ENCODE measurements at regions not wholly inside any gene's neighbourhood (a gene's known extent, or its start where the extent isn't known, plus 50 kb on each side); places are given as distances from the start of the nearest gene placed in this dataset.
"Not testable (repeated sequence)": the region's sequence is repeated elsewhere in the genome, so short reads cannot be mapped to it uniquely, and the experiment has no call there.

GRCh38 chr10:9381733-9382532 is 1327.4 kb downstream of the GATA3 start:
- H3K4me3 ChIP-seq: no peak overlapping the region
- no peaks in the 10 kb centered on the region for H3K4me1 ChIP-seq (replicated peaks)
- no peak overlapping the region for H3K27ac ChIP-seq
- no peaks in the 10 kb centered on the region for H3K9me3 ChIP-seq (replicated peaks)
- no peaks in the 10 kb centered on the region for H3K27me3 ChIP-seq (replicated peaks)
- H3K36me3 ChIP-seq: no peaks in the 10 kb centered on the region
- no peak for DNase-seq (ENCODE audit: low read depth in 1 of 2, low spot score in 2 of 2)

GRCh38 chr10:9382533-9382866 is 1328.0 kb downstream of the GATA3 start:
- no peaks in the 10 kb centered on the region for H3K36me3 ChIP-seq
- no peak overlapping the region for H3K4me3 ChIP-seq
- no peaks in the 10 kb centered on the region for H3K9me3 ChIP-seq (replicated peaks)
- H3K27ac ChIP-seq: no peak overlapping the region
- no peak for DNase-seq (ENCODE audit: low read depth in 1 of 2, low spot score in 2 of 2)
- no peaks in the 10 kb centered on the region for H3K27me3 ChIP-seq (replicated peaks)
- H3K4me1 ChIP-seq (replicated peaks): no peaks in the 10 kb centered on the region

GRCh38 chr10:9390516-9390915 is 1336.0 kb downstream of the GATA3 start:
- Histone ChIP-seq H3K4me1 (replicated peaks) (no peaks in the 10 kb centered on the region), H3K27me3 (replicated peaks) (no peaks in the 10 kb centered on the region), H3K36me3 (no peaks in the 10 kb centered on the region), H3K9me3 (replicated peaks) (0 out of 2 replicates have a peak, but pooled peaks cover 3% of the 10 kb centered on the region), H3K4me3 (no peak overlapping the region), H3K27ac (no peak overlapping the region)
- DNase-seq (ENCODE audit: low read depth in 1 of 2, low spot score in 2 of 2): no peak

DNA sequence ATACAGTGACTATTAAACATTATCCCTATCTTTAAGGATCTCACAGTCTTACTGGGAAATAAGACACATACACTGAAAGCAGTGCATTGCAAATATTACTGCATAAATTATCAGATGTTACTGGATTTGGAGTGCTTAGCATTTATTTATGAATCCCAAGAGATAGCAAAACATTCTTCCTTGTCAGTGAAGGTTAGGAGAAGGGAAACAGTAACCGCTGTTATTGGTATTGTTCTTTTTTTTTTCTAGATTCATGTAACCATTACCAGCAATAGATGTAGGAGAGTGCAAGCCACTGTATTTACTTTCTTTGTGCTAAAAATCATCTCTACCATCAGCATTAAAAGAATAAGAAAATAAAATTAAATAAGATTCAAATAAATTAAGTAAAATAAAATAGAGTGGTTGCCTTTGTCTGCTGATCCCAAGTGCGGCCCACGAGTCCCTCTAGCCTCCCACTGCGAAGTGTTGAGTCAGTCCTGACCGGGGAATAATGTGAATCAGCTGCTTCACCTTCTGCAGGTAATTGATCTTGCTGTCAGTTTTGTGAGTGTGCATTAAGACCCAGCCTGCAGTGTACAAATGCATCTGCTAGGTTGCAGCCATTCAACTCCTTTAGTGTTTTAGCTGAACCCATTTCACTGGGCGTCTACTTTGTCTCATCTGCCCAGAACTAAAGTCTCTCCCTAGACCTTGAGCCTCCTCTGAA is 1344.9 kb downstream of the GATA3 start:
- no peak for DNase-seq (ENCODE audit: low read depth in 1 of 2, low spot score in 2 of 2)
- H3K36me3 ChIP-seq: no peaks in the 10 kb centered on the region
- no peaks in the 10 kb centered on the region for H3K27me3 ChIP-seq (replicated peaks)
- H3K4me3 ChIP-seq: no peak overlapping the region
- no peak overlapping the region for H3K27ac ChIP-seq
- no peaks in the 10 kb centered on the region; the same call in 1 of the 2 replicates for H3K9me3 ChIP-seq (replicated peaks)
- no peaks in the 10 kb centered on the region for H3K4me1 ChIP-seq (replicated peaks)

- not testable (repeated sequence) for H3K27ac ChIP-seq; H3K36me3 ChIP-seq; H3K27me3 ChIP-seq (replicated peaks); H3K4me3 ChIP-seq; H3K9me3 ChIP-seq (replicated peaks); H3K4me1 ChIP-seq (replicated peaks); DNase-seq (ENCODE audit: low read depth in 1 of 2, low spot score in 2 of 2)
Measured at GRCh38 chr10:9402067-9402466, 1347.6 kb downstream of the GATA3 start.

GRCh38 chr10:9402507-9403195 is 1348.2 kb downstream of the GATA3 start:
- not testable (repeated sequence) for H3K9me3 ChIP-seq (replicated peaks); H3K4me1 ChIP-seq (replicated peaks); H3K27me3 ChIP-seq (replicated peaks); H3K36me3 ChIP-seq; H3K4me3 ChIP-seq; H3K27ac ChIP-seq; DNase-seq (ENCODE audit: low read depth in 1 of 2, low spot score in 2 of 2)

- not testable (repeated sequence) for H3K36me3 ChIP-seq; DNase-seq (ENCODE audit: low read depth in 1 of 2, low spot score in 2 of 2); H3K9me3 ChIP-seq (replicated peaks); H3K27ac ChIP-seq; H3K4me1 ChIP-seq (replicated peaks); H3K27me3 ChIP-seq (replicated peaks); H3K4me3 ChIP-seq
Measured at GRCh38 chr10:9407201-9407600, 1352.7 kb downstream of the GATA3 start.

- Histone ChIP-seq H3K27ac (no peak overlapping the region), H3K27me3 (replicated peaks) (no peaks in the 10 kb centered on the region), H3K9me3 (replicated peaks) (0 out of 2 replicates have a peak, but pooled peaks cover 7% of the 10 kb centered on the region), H3K4me1 (replicated peaks) (no peaks in the 10 kb centered on the region), H3K36me3 (no peaks in the 10 kb centered on the region), H3K4me3 (no peak overlapping the region)
- no peak for DNase-seq (ENCODE audit: low read depth in 1 of 2, low spot score in 2 of 2)
Measured at GRCh38 chr10:9416331-9416730, 1361.8 kb downstream of the GATA3 start.

DNA sequence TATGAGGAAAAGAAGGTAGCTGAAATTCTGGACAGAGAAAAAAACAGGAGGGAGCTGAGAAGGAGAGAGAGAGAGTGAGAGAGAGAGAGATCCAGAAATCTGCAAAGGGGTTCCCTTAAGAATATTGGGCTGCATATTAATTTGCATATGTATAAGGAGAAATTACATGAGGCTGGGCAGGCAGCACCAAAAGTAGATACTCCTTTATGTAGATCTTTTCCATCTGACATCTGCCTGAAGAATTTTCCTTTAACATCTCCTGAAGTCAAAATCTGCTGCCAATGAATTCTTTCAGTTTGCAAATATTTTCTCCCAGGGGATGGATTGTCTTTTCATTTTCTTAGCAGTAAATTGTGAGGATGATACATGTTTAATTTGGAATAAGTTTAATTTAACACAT is 1365.3 kb downstream of the GATA3 start:
- Histone ChIP-seq H3K36me3 (no peaks in the 10 kb centered on the region), H3K4me1 (replicated peaks) (no peaks in the 10 kb centered on the region), H3K4me3 (no peak overlapping the region), H3K27ac (no peak overlapping the region), H3K9me3 (replicated peaks) (peaks cover 3% of the 10 kb centered on the region; the same call in 1 of the 2 replicates), H3K27me3 (replicated peaks) (no peaks in the 10 kb centered on the region)
- DNase-seq (ENCODE audit: low read depth in 1 of 2, low spot score in 2 of 2): no peak

DNA sequence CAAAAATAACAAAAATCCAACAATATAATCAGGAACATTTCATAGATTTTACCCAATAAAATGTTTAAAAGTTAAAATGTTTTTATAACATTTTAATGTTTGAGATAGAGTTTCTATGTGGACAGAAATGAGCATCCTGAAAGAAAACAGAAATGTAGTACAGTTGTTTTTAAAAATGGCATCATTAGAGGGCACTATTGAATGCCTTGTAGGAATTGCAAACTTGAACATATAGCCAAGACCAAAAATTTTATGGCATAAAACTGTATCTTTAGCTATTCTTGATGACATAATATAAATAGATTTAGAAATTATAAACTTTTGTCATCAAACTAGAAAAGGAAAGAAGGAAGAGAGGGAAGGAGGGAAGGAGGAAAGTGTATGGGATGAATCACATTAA is 1372.7 kb downstream of the GATA3 start:
- DNase-seq (ENCODE audit: low read depth in 1 of 2, low spot score in 2 of 2): no peak
- Histone ChIP-seq H3K27ac (no peak overlapping the region), H3K27me3 (replicated peaks) (no peaks in the 10 kb centered on the region), H3K4me3 (no peak overlapping the region), H3K9me3 (replicated peaks) (no peaks in the 10 kb centered on the region; the same call in 1 of the 2 replicates), H3K36me3 (no peaks in the 10 kb centered on the region), H3K4me1 (replicated peaks) (no peaks in the 10 kb centered on the region)

GRCh38 chr10:9437131-9437530 is 1382.6 kb downstream of the GATA3 start:
- Histone ChIP-seq H3K36me3 (no peaks in the 10 kb centered on the region), H3K27me3 (replicated peaks) (no peaks in the 10 kb centered on the region), H3K27ac (no peak overlapping the region), H3K9me3 (replicated peaks) (peaks cover 4% of the 10 kb centered on the region), H3K4me1 (replicated peaks) (no peaks in the 10 kb centered on the region), H3K4me3 (no peak overlapping the region)
- DNase-seq (ENCODE audit: low read depth in 1 of 2, low spot score in 2 of 2): no peak

- no peak for DNase-seq (ENCODE audit: low read depth in 1 of 2, low spot score in 2 of 2)
- Histone ChIP-seq H3K36me3 (no peaks in the 10 kb centered on the region), H3K27ac (no peak overlapping the region)
Measured at GRCh38 chr10:9443758-9444157, 1389.3 kb downstream of the GATA3 start.

DNA sequence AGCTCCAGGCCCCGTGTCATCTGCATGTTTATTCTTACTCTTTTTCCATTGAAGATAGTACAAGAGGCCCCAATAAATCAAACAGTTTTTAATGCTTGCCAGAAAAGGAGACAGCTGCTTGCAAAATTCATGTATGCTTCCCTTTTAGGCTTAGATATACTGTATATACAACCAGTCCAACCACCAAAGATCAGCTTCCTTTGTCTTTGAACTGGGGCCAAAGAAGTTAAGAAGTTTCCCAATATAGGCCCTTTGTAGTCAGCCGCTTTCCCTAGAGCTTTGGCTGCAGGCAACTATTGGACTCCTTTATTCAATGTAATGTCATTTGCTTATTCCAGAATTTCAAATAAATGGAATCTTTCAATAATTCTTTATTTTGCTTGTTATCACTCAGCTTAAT is 1395.0 kb downstream of the GATA3 start:
- H3K27me3 ChIP-seq (replicated peaks): no peaks in the 10 kb centered on the region
- H3K36me3 ChIP-seq: no peaks in the 10 kb centered on the region
- 0 out of 2 replicates have a peak, but pooled peaks cover 4% of the 10 kb centered on the region for H3K9me3 ChIP-seq (replicated peaks)
- H3K4me1 ChIP-seq (replicated peaks): no peaks in the 10 kb centered on the region
- no peak for DNase-seq (ENCODE audit: low read depth in 1 of 2, low spot score in 2 of 2)
- H3K27ac ChIP-seq: no peak overlapping the region
- H3K4me3 ChIP-seq: no peak overlapping the region

More at GRCh38 chr10:9443758-9444157, 1389.3 kb downstream of the GATA3 start:
- H3K4me3 ChIP-seq: no peak overlapping the region
- no peaks in the 10 kb centered on the region for H3K27me3 ChIP-seq (replicated peaks)
- H3K9me3 ChIP-seq (replicated peaks): peaks cover under 1% of the 10 kb centered on the region; the same call in 1 of the 2 replicates
- H3K4me1 ChIP-seq (replicated peaks): no peaks in the 10 kb centered on the region

DNA sequence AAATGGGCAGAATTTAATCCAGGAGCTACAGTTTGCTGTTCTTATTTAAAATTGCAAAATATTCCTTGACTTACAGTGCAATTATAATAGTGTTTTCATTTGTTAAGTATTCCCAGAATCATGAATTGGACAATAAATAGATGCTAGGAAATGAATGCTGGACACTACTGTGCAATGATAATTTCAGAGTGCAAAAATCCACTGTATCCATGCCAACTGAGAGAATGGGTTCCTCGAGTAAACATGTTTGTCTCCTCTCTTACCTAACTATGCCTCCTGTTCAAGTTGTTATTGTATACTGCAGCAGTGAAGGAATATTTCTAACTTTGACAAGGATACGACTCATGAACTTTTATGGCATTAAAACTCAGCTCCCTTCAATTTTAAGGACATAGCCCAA is 1396.3 kb downstream of the GATA3 start:
- Histone ChIP-seq H3K27me3 (replicated peaks) (no peaks in the 10 kb centered on the region), H3K4me3 (no peak overlapping the region), H3K4me1 (replicated peaks) (no peaks in the 10 kb centered on the region), H3K9me3 (replicated peaks) (0 out of 2 replicates have a peak, but pooled peaks cover 4% of the 10 kb centered on the region), H3K27ac (no peak overlapping the region), H3K36me3 (no peaks in the 10 kb centered on the region)
- no peak for DNase-seq (ENCODE audit: low read depth in 1 of 2, low spot score in 2 of 2)
